Heart left ventricle (tissue), 13 donors: ENCODE measurements at regions not wholly inside any gene's neighbourhood (a gene's known extent, or its start where the extent isn't known, plus 50 kb on each side); places are given as distances from the start of the nearest gene placed in this dataset.

ENCODE experiments used
- CTCF ChIP-seq, 12 donors: fragments of 200-600 bp; sonication (generic) in 4 of 12; IDR thresholded peaks; one replicate each; pipeline versions ENCODE4 v1.5.0 to v1.8.0; 2018 to 2022; ENCODE audit warnings: antibody characterized with exemption in 12 of 12, mild to moderate bottlenecking in 5 of 12
- POLR2A ChIP-seq, 2 donors: fragments of 450-650 bp; IDR thresholded peaks; one replicate each; pipeline ENCODE4 v1.6.1; 2017; ENCODE audit warnings: antibody characterized with exemption in 2 of 2, mild to moderate bottlenecking in 2 of 2, moderate library complexity in 2 of 2
- donor health status: ischemic (EF 13 %, LVEDD 7.1; RV severe dilation, severe dysfunction).
- donor health status: DM: no; HTN: yes; CAD: no.
- donor health status: DM: no; HTN: no; CAD: no.
- donor health status: ischemic (EF 25% LVEDD 6.9; RV normal size, moderate dysfunction).
- donor health status: ischemic (EF 25% LVEDD 5.7; RV mildly dilated, moderate dysfunction).
- donor health status: ischemic (EF 35%, LVEDD 5.7; RV mildly dilated, moderate dysfunction).
- donor health status: nonischemic (EF 11% LVEDD 7.7; RV severe dilation, severe dysfunction).
- donor health status: DM: yes; HTN: yes; CAD: no.
- donor health status: PGD.
- donor health status: ischemic (EF 29% LVEDD 5.4; RV normal size, mild dysfunction).
- donor health status: nonischemic (EF 23%, LVEDD 6.1; RV moderate dilation, normal function).

- TF ChIP-seq CTCF (IDR thresholded peaks at IDR 0.05) (no peak), POLR2A (IDR thresholded peaks at IDR 0.05) (no peak)
Observed at GRCh38 chr10:131812736-131813604, 87.8 kb upstream of the PPP2R2D start.
